Right atrium auricular region (tissue), 2 donors: ENCODE measurements at regions not wholly inside any gene's neighbourhood (a gene's known extent, or its start where the extent isn't known, plus 50 kb on each side); places are given as distances from the start of the nearest gene placed in this dataset.

Source experiments
- DNase-seq: peaks from one replicate; pipeline ENCODE4 v3.0.0-alpha.2; 2019; ENCODE audit warnings: low spot score
- H3K27ac ChIP-seq, 2 donors: fragments of 200-600 bp; sonication (generic); 1 replicate in 1 of 2; 2 replicates in 1 of 2; pipeline ENCODE4 v1.5.1; 2016 to 2019
- H3K27me3 ChIP-seq, 2 donors: fragments of 200-600 bp; sonication (generic); one replicate each; pipeline versions ENCODE4 v1.5.1 to v1.6.0; 2017 to 2019
- H3K36me3 ChIP-seq: fragments of 200-600 bp; sonication (generic); one replicate; pipeline ENCODE4 v1.5.1; 2016
- H3K4me1 ChIP-seq, 2 donors: fragments of 200-600 bp; sonication (generic); one replicate each; pipeline versions ENCODE4 v1.5.1 to v1.6.0; 2017 to 2019
- H3K4me3 ChIP-seq, 2 donors: fragments of 200-600 bp; sonication (generic); 1 replicate in 1 of 2; 2 replicates in 1 of 2; pipeline ENCODE4 v1.5.1; 2017 to 2019; ENCODE audit warnings: mild to moderate bottlenecking in 1 of 2, moderate library complexity in 1 of 2
- H3K9me3 ChIP-seq, 2 donors: fragments of 200-600 bp; sonication (generic); one replicate each; pipeline ENCODE4 v1.5.1; 2019
- CTCF ChIP-seq, 2 donors: fragments of 200-600 bp; sonication (generic); IDR thresholded peaks; one replicate each; pipeline ENCODE4 v1.5.1; 2019; ENCODE audit warnings: antibody characterized with exemption in 2 of 2

- Histone ChIP-seq H3K4me1 (no peaks in the 10 kb centered on the region), H3K27me3 (no peaks in the 10 kb centered on the region), H3K27ac (no peak overlapping the region), H3K36me3 (no peaks in the 10 kb centered on the region), H3K4me3 (no peak overlapping the region), H3K9me3 (no peaks in the 10 kb centered on the region)
- TF ChIP-seq CTCF (IDR thresholded peaks at IDR 0.05), result no peak
- DNase-seq, result no peak
Measured at GRCh38 chr4:125062115-125063050, 252.4 kb upstream of the FAT4 start.

- H3K27me3 ChIP-seq, result no peaks in the 10 kb centered on the region
- DNase-seq, result no peak
- H3K9me3 ChIP-seq, result no peaks in the 10 kb centered on the region
- TF ChIP-seq CTCF (IDR thresholded peaks at IDR 0.05), result no peak
- H3K36me3 ChIP-seq, result no peaks in the 10 kb centered on the region
- H3K4me1 ChIP-seq, result no peaks in the 10 kb centered on the region
- no peak overlapping the region for H3K27ac ChIP-seq
- no peak overlapping the region for H3K4me3 ChIP-seq
Measured at GRCh38 chr4:125060376-125060775, 254.4 kb upstream of the FAT4 start.

- Histone ChIP-seq H3K27ac (no peak overlapping the region), H3K27me3 (no peaks in the 10 kb centered on the region), H3K4me1 (no peaks in the 10 kb centered on the region), H3K36me3 (no peaks in the 10 kb centered on the region), H3K9me3 (no peaks in the 10 kb centered on the region), H3K4me3 (no peak overlapping the region)
- no peak for TF ChIP-seq CTCF (IDR thresholded peaks at IDR 0.05)
- DNase-seq, result no peak
Measured at GRCh38 chr4:125049711-125050110, 265.0 kb upstream of the FAT4 start.

- Histone ChIP-seq H3K36me3 (no peaks in the 10 kb centered on the region), H3K9me3 (no peaks in the 10 kb centered on the region), H3K27ac (no peak overlapping the region), H3K4me3 (no peak overlapping the region), H3K4me1 (no peaks in the 10 kb centered on the region), H3K27me3 (no peaks in the 10 kb centered on the region)
- DNase-seq, result no peak
- TF ChIP-seq CTCF (IDR thresholded peaks at IDR 0.05), result no peak
Measured at GRCh38 chr4:125045311-125045710, 269.4 kb upstream of the FAT4 start.

GRCh38 chr4:125044886-125045285, 269.9 kb upstream of the FAT4 start:
- no peak for TF ChIP-seq CTCF (IDR thresholded peaks at IDR 0.05)
- Histone ChIP-seq H3K36me3 (no peaks in the 10 kb centered on the region), H3K4me3 (no peak overlapping the region), H3K4me1 (no peaks in the 10 kb centered on the region), H3K27ac (no peak overlapping the region), H3K27me3 (no peaks in the 10 kb centered on the region), H3K9me3 (no peaks in the 10 kb centered on the region)
- no peak for DNase-seq

- no peaks in the 10 kb centered on the region for H3K27me3 ChIP-seq
- TF ChIP-seq CTCF (IDR thresholded peaks at IDR 0.05), result no peak
- no peak overlapping the region for H3K4me3 ChIP-seq
- no peak for DNase-seq
- H3K36me3 ChIP-seq, result no peaks in the 10 kb centered on the region
- H3K4me1 ChIP-seq, result no peaks in the 10 kb centered on the region
- H3K27ac ChIP-seq, result no peak overlapping the region
- H3K9me3 ChIP-seq, result no peaks in the 10 kb centered on the region
Measured at GRCh38 chr4:125043486-125043885, 271.3 kb upstream of the FAT4 start.
